Retinal pigment epithelial cell (primary cell): ENCODE measurements at regions not wholly inside any gene's neighbourhood (a gene's known extent, or its start where the extent isn't known, plus 50 kb on each side); places are given as distances from the start of the nearest gene placed in this dataset.

Source experiments
- DNase-seq: peaks from one replicate; pipeline ENCODE4 v3.0.0-alpha.2; 2010; ENCODE audit warnings: low read depth
- H3K4me3 ChIP-seq: 2 replicates; pipeline ENCODE4 v1.5.1; 2011; ENCODE audit warnings: mild to moderate bottlenecking, low read length, control low read depth, moderate library complexity
- CTCF ChIP-seq: conservative IDR thresholded peaks from 2 replicates; pipeline ENCODE4 v1.5.1; 2011; ENCODE audit warnings: low read depth, low read length, control low read depth, inconsistent platforms

DNA sequence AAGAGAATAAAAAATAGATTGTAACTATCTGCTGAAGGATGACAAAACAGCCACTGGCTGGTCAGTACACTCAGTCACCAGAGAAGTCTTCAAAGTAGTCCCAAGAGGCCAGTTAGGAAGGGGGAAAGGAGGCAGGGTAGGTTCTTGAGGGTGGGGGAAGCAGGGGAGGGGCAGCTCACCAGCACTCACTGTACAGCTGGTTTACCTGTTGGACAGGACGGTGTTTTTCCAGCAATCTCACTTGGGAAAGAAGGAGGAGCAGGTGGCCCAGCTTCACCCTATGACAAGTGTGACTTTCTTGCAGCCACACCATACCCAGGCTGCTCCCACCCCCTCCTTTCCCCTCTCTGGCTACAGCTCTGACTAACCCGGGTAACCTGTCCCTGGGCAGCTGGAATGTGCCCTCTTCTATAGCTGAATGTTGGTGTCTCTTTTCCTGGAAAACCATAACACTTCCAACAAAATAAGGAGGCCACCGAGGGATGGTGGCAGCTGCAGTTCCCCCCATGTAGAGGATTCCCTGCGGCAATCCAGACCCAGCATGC is 203.4 kb upstream of the NSMCE3 start:
- TF ChIP-seq CTCF, result no peak
- no peak for DNase-seq
- H3K4me3 ChIP-seq, result no peak overlapping the region

- no peak for TF ChIP-seq CTCF
- no peak overlapping the region for H3K4me3 ChIP-seq
- DNase-seq, result no peak
Measured at GRCh38 chr15:29471757-29472156, 202.1 kb upstream of the NSMCE3 start.

DNA sequence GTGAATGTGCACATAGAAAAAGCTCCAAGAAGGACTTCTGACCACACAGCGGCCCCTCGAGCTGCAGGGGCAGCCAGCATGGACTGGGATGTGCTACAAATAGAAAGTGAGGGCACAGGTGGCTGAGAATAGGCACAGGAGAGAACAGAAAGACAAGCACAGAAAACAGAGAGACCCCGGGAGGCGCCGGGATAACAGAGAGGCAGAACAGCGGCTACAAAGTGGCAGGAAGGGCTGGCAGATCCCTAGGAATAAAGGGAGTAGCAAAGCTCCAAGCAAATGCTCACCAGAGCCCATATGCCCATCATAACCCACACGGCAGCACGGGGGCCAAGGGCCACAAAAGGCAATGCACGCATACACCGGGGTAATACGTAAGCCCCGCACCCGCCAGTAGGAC is 201.7 kb upstream of the NSMCE3 start:
- DNase-seq, result no peak
- TF ChIP-seq CTCF, result no peak
- no peak overlapping the region for H3K4me3 ChIP-seq

DNA sequence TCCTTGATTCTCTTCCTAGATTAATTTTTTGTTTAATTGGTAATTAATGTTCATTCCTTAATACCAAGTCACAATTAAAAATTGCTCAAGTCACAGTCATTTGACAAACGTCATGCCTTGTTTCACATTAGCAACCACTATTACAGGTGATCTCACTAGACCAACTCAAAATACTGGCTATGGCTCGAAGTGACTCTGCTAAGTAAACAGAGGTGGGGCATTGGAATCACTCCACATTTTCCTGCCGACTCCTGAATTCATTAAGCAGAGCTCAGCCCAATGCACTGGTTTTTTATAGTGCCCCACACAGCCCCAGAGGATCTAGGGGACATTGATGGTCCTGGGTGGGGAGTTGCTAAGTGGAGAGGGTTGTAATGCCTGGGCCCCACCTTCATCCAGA is 201.2 kb upstream of the NSMCE3 start:
- H3K4me3 ChIP-seq, result no peak overlapping the region
- no peak for TF ChIP-seq CTCF
- no peak for DNase-seq

DNA sequence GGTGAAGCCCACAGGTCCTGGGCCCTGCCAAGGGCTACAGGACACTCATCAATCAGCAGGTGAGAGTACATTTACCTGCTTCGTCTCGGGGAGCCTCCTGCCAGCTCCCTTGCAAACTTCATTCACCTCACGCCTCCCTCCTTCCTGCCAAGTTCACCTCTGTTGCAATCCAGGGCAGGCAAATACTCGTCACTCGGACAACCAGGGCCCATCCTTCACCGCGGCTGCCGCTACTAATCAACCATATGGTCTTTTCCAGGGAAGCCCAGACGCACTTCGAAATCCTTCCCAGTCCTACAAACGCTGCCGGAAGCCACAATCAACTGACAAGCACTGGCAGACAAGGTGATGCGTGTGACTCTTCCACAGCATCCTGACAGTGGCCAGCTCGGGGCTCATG is 200.7 kb upstream of the NSMCE3 start:
- no peak for DNase-seq
- TF ChIP-seq CTCF, result no peak
- no peak overlapping the region for H3K4me3 ChIP-seq

- TF ChIP-seq CTCF, result no peak
- H3K4me3 ChIP-seq, result no peak overlapping the region
- DNase-seq, result no peak
Measured at GRCh38 chr15:29468899-29469298, 199.3 kb upstream of the NSMCE3 start.

DNA sequence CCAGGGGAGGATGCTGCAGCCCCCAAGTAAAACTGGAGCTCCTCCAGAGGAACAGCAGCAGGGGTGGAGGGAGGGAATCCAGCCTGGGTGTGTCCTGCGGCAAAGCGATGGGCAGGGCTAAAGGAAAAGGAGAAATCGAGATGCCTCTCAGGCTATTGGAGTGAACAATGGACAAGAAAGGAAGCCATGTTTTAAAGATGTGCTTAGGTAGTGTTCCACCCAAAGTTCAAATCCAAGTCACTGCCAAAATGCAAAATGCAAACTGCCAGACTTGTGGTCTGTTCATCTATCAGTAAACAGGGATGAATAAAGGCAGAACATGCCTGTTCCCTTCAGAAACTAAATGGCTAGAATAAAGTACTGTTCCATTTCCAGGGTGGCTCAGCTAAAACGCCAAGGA is 197.5 kb upstream of the NSMCE3 start:
- DNase-seq, result no peak
- TF ChIP-seq CTCF, result no peak
- H3K4me3 ChIP-seq, result no peak overlapping the region
